ENCODE measurements at regions not wholly inside any gene's neighbourhood (a gene's known extent, or its start where the extent isn't known, plus 50 kb on each side); places are given as distances from the start of the nearest gene placed in this dataset.

DNA sequence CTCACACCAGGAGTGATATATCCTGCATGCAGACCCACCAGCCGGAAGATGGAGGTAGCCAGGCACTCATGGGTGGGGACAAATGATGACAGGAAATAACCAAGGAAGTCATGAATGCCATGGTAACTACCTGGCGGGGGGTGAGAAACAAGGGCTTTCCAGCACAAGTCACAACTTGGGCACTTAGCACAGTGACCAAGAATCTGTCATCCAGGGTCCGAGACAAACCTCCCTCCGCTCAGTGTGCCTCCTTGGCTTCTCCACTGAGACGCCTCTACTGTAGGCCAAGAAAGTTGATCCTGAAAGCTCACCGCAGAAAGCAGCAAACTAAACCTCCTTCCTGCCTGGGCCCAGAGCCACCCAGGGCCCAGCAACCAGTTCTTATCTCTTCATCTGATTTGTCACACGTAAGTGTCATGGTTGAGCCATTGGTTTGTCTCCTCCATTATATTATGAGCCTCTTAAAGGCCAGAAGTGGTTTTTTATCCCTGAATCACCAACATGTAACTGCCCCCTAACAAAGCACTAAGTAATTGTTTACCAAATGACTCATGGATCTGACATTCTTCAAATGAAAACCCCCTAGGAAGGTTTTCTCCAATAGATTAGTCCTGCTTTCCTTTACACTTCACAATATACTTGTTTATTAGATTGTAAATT lies 84.3 kb upstream of the TAB2 start:
- H3K4me3 ChIP-seq = no peak overlapping the region
- peaks cover 9% of the 10 kb centered on the region; the same call in 1 of the 2 replicates for H3K27me3 ChIP-seq (replicated peaks; ENCODE audit: insufficient read depth)
- 47 to 52% methylated on average over 7 of the region's 7 CpGs for WGBS, 2 experiments (ENCODE audit: low coverage in 1 of 2, low lambda C conversion rate in 2 of 2, missing lambda C conversion rate in 2 of 2)
- in situ Hi-C loops (cut with MboI) = no loop called here
- no peaks in the 10 kb centered on the region for H3K9me3 ChIP-seq (ENCODE audit: low read depth)
- no peak overlapping the region for H2AFZ ChIP-seq
- no peaks in the 10 kb centered on the region for H3K79me2 ChIP-seq (ENCODE audit: insufficient read depth)
- H3K36me3 ChIP-seq (ENCODE audit: low read depth) = no peaks in the 10 kb centered on the region
- no peaks in the 10 kb centered on the region for H3K9me2 ChIP-seq (ENCODE audit: insufficient read depth)
- TF ChIP-seq EZH2 (IDR thresholded peaks at IDR 0.05; ENCODE audit: insufficient read depth, poor library complexity, severe bottlenecking) (no peak), EZH2phosphoT487 (IDR thresholded peaks at IDR 0.05; ENCODE audit: insufficient read depth, low read depth) (peak; percentile 87; the same call in 1 of the 2 replicates)
- peak overlapping the region; percentile 28 for H3K27ac ChIP-seq
- no peak overlapping the region for H3K9ac ChIP-seq
- peak; percentile 91 for DNase-seq
- H3K4me2 ChIP-seq (ENCODE audit: unreplicated experiment) = peak overlapping the region; percentile 40
- no peaks in the 10 kb centered on the region for H4K20me1 ChIP-seq (ENCODE audit: insufficient read depth)
- peaks cover 26% of the 10 kb centered on the region for H3F3A ChIP-seq (ENCODE audit: insufficient read depth)
- peaks cover 34% of the 10 kb centered on the region for H3K4me1 ChIP-seq (ENCODE audit: insufficient read depth)

DNA sequence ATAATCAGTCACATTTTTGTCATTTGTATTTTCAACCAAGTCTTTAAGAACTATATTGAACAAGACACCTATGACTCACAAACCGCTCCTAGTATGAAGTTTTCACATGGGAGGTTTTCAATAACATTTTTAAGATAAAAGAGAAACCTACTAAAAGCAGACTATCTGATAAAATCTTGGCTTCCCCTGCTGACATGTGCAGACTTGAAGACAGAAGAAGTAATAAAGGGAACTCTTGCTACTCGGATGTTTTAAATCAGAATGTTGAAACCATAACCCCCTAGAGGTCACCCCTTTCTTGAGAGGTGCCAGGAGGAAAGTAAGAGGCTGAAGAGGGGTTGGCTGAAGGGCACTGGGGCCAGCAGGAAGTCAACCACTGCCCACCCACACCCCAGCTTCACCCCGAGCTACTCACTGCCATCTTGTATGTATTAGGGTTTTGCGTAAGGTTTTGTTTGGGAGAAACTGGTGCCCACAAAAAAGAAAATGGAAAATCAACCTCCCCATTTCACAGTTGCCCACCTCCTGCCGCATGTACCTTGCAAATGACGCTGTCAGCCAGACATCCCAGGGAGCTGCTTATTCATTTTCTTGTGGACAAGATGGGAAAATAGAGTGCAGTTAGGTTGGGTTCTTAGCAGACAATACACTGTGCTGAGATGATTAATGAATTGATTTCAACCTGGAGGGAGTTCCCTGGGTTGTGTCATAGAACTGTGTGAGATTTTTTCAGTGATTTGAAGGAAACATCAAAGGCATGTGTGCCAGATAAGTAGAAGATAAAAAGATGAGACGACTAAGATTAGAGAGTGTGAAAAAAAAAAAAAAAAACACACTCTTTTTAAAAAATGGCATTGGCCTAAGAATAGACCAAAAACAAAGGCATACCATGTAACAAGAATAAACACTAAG lies 83.2 kb upstream of the TAB2 start:
- Histone ChIP-seq H3K4me3 (no peak overlapping the region), H3K27me3 (replicated peaks; ENCODE audit: insufficient read depth) (peaks cover 9% of the 10 kb centered on the region; the same call in 1 of the 2 replicates), H3K9ac (no peak overlapping the region), H3K9me2 (ENCODE audit: insufficient read depth) (no peaks in the 10 kb centered on the region), H3K36me3 (ENCODE audit: low read depth) (no peaks in the 10 kb centered on the region), H3K4me1 (ENCODE audit: insufficient read depth) (peaks cover 34% of the 10 kb centered on the region), H3K9me3 (ENCODE audit: low read depth) (no peaks in the 10 kb centered on the region), H3K4me2 (ENCODE audit: unreplicated experiment) (peak overlapping the region; percentile 40), H3K27ac (peak overlapping the region; percentile 28; the same call in 1 of the 2 replicates), H3K79me2 (ENCODE audit: insufficient read depth) (no peaks in the 10 kb centered on the region), H3F3A (ENCODE audit: insufficient read depth) (peaks cover 26% of the 10 kb centered on the region), H4K20me1 (ENCODE audit: insufficient read depth) (no peaks in the 10 kb centered on the region), H2AFZ (no peak overlapping the region)
- DNase-seq = peak; percentile 40
- no peak for TF ChIP-seq EZH2phosphoT487 (IDR thresholded peaks at IDR 0.05; ENCODE audit: insufficient read depth, low read depth)
- TF ChIP-seq EZH2 (IDR thresholded peaks at IDR 0.05; ENCODE audit: insufficient read depth, poor library complexity, severe bottlenecking) = no peak
- WGBS, 2 experiments (ENCODE audit: low coverage in 1 of 2, low lambda C conversion rate in 2 of 2, missing lambda C conversion rate in 2 of 2) = 64 to 68% methylated on average over 7 of the region's 7 CpGs
- in situ Hi-C loops (cut with MboI) = no loop called here

DNA sequence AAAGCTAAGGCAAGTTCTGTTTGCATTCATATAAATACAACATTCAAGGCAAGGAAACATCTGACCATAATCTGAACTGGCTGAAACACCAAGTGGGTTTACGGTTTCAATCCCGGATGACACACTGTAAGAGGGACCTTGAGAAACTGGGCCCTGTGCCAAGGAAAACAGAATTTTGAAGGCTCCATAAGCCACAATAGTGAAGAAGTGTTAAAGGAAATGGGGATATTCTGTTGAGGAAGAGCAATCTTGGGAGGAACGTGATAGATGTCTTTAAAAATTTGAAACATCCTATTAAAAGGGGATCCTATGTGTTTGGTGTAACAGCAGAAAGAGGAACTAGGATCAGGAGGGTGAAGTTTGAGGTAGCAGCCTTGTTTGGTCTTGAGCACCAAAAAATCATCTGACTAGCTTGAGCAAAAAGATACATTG lies 82.4 kb upstream of the TAB2 start:
- H3K9ac ChIP-seq = no peak overlapping the region
- H3K4me2 ChIP-seq (ENCODE audit: unreplicated experiment) = peak overlapping the region; percentile 24
- H3K36me3 ChIP-seq (ENCODE audit: low read depth) = no peaks in the 10 kb centered on the region
- in situ Hi-C loops (cut with MboI) = no loop called here
- H4K20me1 ChIP-seq (ENCODE audit: insufficient read depth) = no peaks in the 10 kb centered on the region
- no peak overlapping the region for H3K4me3 ChIP-seq
- peaks cover 26% of the 10 kb centered on the region for H3F3A ChIP-seq (ENCODE audit: insufficient read depth)
- H2AFZ ChIP-seq = no peak overlapping the region
- H3K9me2 ChIP-seq (ENCODE audit: insufficient read depth) = no peaks in the 10 kb centered on the region
- H3K9me3 ChIP-seq (ENCODE audit: low read depth) = no peaks in the 10 kb centered on the region
- WGBS, 2 experiments (ENCODE audit: low coverage in 1 of 2, low lambda C conversion rate in 2 of 2, missing lambda C conversion rate in 2 of 2) = 58 to 68% methylated on average over 3 of the region's 3 CpGs
- H3K27me3 ChIP-seq (replicated peaks; ENCODE audit: insufficient read depth) = peaks cover 3% of the 10 kb centered on the region; the same call in 1 of the 2 replicates
- DNase-seq = peak; percentile 58
- no peaks in the 10 kb centered on the region for H3K79me2 ChIP-seq (ENCODE audit: insufficient read depth)
- no peak for TF ChIP-seq EZH2phosphoT487 (IDR thresholded peaks at IDR 0.05; ENCODE audit: insufficient read depth, low read depth)
- no peak for TF ChIP-seq EZH2 (IDR thresholded peaks at IDR 0.05; ENCODE audit: insufficient read depth, poor library complexity, severe bottlenecking)
- peaks cover 34% of the 10 kb centered on the region for H3K4me1 ChIP-seq (ENCODE audit: insufficient read depth)
- no peak overlapping the region for H3K27ac ChIP-seq

DNA sequence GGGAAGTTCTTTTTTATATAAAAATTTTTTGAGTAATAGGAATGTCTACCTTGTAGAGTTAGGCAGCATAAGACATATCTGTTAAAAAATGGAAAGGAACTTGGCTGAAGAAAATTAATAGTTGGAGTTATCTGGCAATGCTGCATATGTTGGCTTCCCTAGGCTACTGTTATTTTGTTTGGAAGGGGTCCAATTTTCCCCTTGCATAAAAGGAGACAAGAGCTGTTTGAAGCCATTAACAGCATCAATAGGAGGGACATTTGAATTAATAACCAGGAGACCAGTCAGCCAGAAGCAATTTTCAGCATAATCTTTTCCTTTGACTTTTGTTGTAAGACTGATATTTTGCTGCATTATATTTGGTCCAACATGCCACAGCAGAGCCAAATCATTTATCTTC lies 80.9 kb upstream of the TAB2 start:
- peaks cover 26% of the 10 kb centered on the region for H3F3A ChIP-seq (ENCODE audit: insufficient read depth)
- 0 out of 2 replicates have a peak, but pooled peaks cover 1% of the 10 kb centered on the region for H3K27me3 ChIP-seq (replicated peaks; ENCODE audit: insufficient read depth)
- H3K9ac ChIP-seq = no peak overlapping the region
- in situ Hi-C loops (cut with MboI) = no loop called here
- no peaks in the 10 kb centered on the region for H3K36me3 ChIP-seq (ENCODE audit: low read depth)
- no peaks in the 10 kb centered on the region for H3K9me3 ChIP-seq (ENCODE audit: low read depth)
- peaks cover 29% of the 10 kb centered on the region for H3K4me1 ChIP-seq (ENCODE audit: insufficient read depth)
- TF ChIP-seq EZH2phosphoT487 (IDR thresholded peaks at IDR 0.05; ENCODE audit: insufficient read depth, low read depth) = no peak
- no peak for TF ChIP-seq EZH2 (IDR thresholded peaks at IDR 0.05; ENCODE audit: insufficient read depth, poor library complexity, severe bottlenecking)
- H3K9me2 ChIP-seq (ENCODE audit: insufficient read depth) = no peaks in the 10 kb centered on the region
- no peak overlapping the region for H3K4me2 ChIP-seq (ENCODE audit: unreplicated experiment)
- no peaks in the 10 kb centered on the region for H4K20me1 ChIP-seq (ENCODE audit: insufficient read depth)
- DNase-seq = no peak
- no peak overlapping the region for H2AFZ ChIP-seq
- no peak overlapping the region for H3K27ac ChIP-seq
- no peaks in the 10 kb centered on the region for H3K79me2 ChIP-seq (ENCODE audit: insufficient read depth)
- H3K4me3 ChIP-seq = no peak overlapping the region

All from GM23248 (cell line).